ENCODE measurements at regions not wholly inside any gene's neighbourhood (a gene's known extent, or its start where the extent isn't known, plus 50 kb on each side); places are given as distances from the start of the nearest gene placed in this dataset.

DNA sequence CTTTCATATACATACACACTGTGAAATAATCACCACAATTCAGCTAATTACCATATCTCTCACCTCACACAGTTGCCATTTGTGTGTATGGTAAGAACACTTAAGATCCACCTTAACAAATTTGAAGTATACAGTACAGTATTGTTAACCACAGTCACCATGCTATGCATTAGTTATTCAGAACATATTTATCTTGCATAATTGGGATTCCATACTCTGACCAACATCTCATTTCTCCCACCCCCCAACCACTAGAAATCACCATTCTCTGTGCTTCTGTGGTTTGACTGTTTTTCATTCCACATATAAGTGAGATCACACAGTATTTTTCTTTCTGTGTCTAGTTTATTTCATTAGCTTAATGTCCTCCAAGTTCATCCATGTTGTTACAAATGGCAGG is 247.7 kb upstream of the CTNNB1 start:
- TF ChIP-seq POLR2AphosphoS5 (IDR thresholded peaks at IDR 0.05; ENCODE audit: low read depth, low read length) (no peak), TAF1 (IDR thresholded peaks at IDR 0.05; ENCODE audit: borderline replicate concordance, insufficient read depth, low read length) (no peak), FOXP2 (optimal IDR thresholded peaks at IDR 0.05; ENCODE audit: borderline replicate concordance, extremely low read depth, extremely low read length, insufficient read depth) (no peak)
- TF ChIP-seq, protein P1, sequence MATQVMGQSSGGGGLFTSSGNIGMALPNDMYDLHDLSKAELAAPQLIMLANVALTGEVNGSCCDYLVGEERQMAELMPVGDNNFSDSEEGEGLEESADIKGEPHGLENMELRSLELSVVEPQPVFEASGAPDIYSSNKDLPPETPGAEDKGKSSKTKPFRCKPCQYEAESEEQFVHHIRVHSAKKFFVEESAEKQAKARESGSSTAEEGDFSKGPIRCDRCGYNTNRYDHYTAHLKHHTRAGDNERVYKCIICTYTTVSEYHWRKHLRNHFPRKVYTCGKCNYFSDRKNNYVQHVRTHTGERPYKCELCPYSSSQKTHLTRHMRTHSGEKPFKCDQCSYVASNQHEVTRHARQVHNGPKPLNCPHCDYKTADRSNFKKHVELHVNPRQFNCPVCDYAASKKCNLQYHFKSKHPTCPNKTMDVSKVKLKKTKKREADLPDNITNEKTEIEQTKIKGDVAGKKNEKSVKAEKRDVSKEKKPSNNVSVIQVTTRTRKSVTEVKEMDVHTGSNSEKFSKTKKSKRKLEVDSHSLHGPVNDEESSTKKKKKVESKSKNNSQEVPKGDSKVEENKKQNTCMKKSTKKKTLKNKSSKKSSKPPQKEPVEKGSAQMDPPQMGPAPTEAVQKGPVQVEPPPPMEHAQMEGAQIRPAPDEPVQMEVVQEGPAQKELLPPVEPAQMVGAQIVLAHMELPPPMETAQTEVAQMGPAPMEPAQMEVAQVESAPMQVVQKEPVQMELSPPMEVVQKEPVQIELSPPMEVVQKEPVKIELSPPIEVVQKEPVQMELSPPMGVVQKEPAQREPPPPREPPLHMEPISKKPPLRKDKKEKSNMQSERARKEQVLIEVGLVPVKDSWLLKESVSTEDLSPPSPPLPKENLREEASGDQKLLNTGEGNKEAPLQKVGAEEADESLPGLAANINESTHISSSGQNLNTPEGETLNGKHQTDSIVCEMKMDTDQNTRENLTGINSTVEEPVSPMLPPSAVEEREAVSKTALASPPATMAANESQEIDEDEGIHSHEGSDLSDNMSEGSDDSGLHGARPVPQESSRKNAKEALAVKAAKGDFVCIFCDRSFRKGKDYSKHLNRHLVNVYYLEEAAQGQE (IDR thresholded peaks at IDR 0.05; ENCODE audit: insufficient read depth in 1 of 2, low read depth in 2 of 2, low read length in 2 of 2) = no peak

Data from PFSK-1 (cell line).